Astrocyte of the spinal cord (primary cell): ENCODE measurements at regions not wholly inside any gene's neighbourhood (a gene's known extent, or its start where the extent isn't known, plus 50 kb on each side); places are given as distances from the start of the nearest gene placed in this dataset.

Experiments
- DNase-seq: peaks from one replicate; pipeline ENCODE4 v3.0.0; 2011; ENCODE audit warnings: low read depth, low spot score
- H3K4me3 ChIP-seq: 2 replicates; pipeline ENCODE4 v1.5.1; 2011; ENCODE audit warnings: low read depth, mild to moderate bottlenecking, low read length, moderate library complexity
- in situ Hi-C: cut with HindIII; loops from 2 replicates; pipeline ENCODE4 v1.10.0; 2017; ENCODE audit warnings: low sequenced_read_pairs
- TF ChIP-seq, protein P1 (sequence below): IDR thresholded peaks from 2 replicates; pipeline ENCODE4 v1.5.1; 2012; ENCODE audit warnings: low read depth, mild to moderate bottlenecking, low read length, inconsistent platforms

- in situ Hi-C loops: no loop called here
- DNase-seq: no peak
- TF ChIP-seq, protein P1, sequence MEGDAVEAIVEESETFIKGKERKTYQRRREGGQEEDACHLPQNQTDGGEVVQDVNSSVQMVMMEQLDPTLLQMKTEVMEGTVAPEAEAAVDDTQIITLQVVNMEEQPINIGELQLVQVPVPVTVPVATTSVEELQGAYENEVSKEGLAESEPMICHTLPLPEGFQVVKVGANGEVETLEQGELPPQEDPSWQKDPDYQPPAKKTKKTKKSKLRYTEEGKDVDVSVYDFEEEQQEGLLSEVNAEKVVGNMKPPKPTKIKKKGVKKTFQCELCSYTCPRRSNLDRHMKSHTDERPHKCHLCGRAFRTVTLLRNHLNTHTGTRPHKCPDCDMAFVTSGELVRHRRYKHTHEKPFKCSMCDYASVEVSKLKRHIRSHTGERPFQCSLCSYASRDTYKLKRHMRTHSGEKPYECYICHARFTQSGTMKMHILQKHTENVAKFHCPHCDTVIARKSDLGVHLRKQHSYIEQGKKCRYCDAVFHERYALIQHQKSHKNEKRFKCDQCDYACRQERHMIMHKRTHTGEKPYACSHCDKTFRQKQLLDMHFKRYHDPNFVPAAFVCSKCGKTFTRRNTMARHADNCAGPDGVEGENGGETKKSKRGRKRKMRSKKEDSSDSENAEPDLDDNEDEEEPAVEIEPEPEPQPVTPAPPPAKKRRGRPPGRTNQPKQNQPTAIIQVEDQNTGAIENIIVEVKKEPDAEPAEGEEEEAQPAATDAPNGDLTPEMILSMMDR: no peak
- no peak overlapping the region for H3K4me3 ChIP-seq
Observed at GRCh38 chr1:55626326-55626725, 411.2 kb upstream of the USP24 start.

GRCh38 chr1:55624766-55625165 lies 409.6 kb upstream of the USP24 start:
- H3K4me3 ChIP-seq: no peak overlapping the region
- no peak for DNase-seq
- TF ChIP-seq, protein P1: no peak
- in situ Hi-C loops: no loop called here

- in situ Hi-C loops: no loop called here
- TF ChIP-seq, protein P1: no peak
- no peak for DNase-seq
- H3K4me3 ChIP-seq: no peak overlapping the region
Observed at GRCh38 chr1:55623311-55623710, 408.1 kb upstream of the USP24 start.

GRCh38 chr1:55622074-55622473 lies 406.9 kb upstream of the USP24 start:
- no peak overlapping the region for H3K4me3 ChIP-seq
- no peak for DNase-seq
- in situ Hi-C loops: no loop called here
- TF ChIP-seq, protein P1: no peak

GRCh38 chr1:55618199-55618598 lies 403.0 kb upstream of the USP24 start:
- no peak for DNase-seq
- in situ Hi-C loops: no loop called here
- no peak overlapping the region for H3K4me3 ChIP-seq
- TF ChIP-seq, protein P1: no peak

- H3K4me3 ChIP-seq: no peak overlapping the region
- DNase-seq: no peak
- TF ChIP-seq, protein P1: no peak
- in situ Hi-C loops: no loop called here
Observed at GRCh38 chr1:55617288-55617982, 402.3 kb upstream of the USP24 start.

DNA sequence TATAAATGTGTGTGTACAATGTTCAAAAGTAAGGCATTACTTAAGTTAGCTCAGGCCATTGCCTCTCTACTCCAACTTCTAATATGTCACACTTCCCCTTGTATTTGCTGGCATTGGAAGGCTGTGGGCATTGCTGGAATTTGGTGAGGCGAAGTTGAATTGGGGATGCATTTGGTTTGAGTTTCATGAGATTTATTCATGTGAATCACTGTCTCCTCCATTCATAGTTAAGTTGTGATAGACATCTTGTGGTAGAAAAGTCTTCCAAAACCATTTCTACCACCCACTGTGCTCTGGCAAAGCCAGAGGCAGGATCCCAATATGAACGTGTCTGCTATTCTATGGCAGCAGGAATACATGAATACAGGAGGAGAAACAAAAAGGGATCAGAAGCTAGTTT lies 397.8 kb upstream of the USP24 start:
- H3K4me3 ChIP-seq: no peak overlapping the region
- in situ Hi-C loops: no loop called here
- TF ChIP-seq, protein P1: no peak
- DNase-seq: peak; percentile 69
